Fibroblast of the aortic adventitia (primary cell): ENCODE measurements at regions not wholly inside any gene's neighbourhood (a gene's known extent, or its start where the extent isn't known, plus 50 kb on each side); places are given as distances from the start of the nearest gene placed in this dataset.
A peak's percentile ranks its signal among the peaks of the same experiment; 100 is the strongest.

Experiments
- DNase-seq: peaks from one replicate; pipeline ENCODE4 v3.0.0-alpha.2; 2010; ENCODE audit warnings: low read depth
- H3K4me3 ChIP-seq: 2 replicates; pipeline ENCODE4 v1.5.1; 2011; ENCODE audit warnings: low read depth, mild to moderate bottlenecking, control low read depth, low read length, moderate library complexity
- TF ChIP-seq, protein P1 (sequence below): IDR thresholded peaks from 2 replicates; pipeline ENCODE4 v1.5.1; 2011; ENCODE audit warnings: mild to moderate bottlenecking, low read length, control low read depth, inconsistent platforms; ENCODE audit not compliant: insufficient read depth

DNA sequence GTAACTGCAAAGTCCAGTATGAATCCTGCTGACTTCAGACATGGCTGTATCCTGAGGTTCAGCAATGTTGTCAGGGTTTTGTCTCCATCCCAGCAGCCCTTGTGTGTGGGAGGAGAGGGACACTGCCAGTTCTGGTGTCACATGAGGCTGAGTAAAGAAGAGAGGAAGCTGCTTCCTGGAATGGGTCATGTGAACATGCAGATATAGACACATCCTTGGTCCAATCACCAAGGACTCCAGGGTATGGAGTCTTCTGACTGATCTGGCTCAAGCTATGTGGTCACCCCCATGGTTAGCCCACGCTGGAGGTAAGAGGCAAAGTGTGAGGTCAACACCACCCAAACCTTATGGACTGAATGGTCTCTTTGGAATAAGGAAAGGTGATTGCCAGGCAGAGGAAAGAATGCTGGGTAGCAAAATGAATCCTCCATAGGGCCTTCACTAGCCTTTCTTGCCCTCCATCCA is 134.4 kb upstream of the SLC1A4 start:
- DNase-seq: peak; percentile 73
- no peak overlapping the region for H3K4me3 ChIP-seq
- TF ChIP-seq, protein P1, sequence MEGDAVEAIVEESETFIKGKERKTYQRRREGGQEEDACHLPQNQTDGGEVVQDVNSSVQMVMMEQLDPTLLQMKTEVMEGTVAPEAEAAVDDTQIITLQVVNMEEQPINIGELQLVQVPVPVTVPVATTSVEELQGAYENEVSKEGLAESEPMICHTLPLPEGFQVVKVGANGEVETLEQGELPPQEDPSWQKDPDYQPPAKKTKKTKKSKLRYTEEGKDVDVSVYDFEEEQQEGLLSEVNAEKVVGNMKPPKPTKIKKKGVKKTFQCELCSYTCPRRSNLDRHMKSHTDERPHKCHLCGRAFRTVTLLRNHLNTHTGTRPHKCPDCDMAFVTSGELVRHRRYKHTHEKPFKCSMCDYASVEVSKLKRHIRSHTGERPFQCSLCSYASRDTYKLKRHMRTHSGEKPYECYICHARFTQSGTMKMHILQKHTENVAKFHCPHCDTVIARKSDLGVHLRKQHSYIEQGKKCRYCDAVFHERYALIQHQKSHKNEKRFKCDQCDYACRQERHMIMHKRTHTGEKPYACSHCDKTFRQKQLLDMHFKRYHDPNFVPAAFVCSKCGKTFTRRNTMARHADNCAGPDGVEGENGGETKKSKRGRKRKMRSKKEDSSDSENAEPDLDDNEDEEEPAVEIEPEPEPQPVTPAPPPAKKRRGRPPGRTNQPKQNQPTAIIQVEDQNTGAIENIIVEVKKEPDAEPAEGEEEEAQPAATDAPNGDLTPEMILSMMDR: no peak

DNA sequence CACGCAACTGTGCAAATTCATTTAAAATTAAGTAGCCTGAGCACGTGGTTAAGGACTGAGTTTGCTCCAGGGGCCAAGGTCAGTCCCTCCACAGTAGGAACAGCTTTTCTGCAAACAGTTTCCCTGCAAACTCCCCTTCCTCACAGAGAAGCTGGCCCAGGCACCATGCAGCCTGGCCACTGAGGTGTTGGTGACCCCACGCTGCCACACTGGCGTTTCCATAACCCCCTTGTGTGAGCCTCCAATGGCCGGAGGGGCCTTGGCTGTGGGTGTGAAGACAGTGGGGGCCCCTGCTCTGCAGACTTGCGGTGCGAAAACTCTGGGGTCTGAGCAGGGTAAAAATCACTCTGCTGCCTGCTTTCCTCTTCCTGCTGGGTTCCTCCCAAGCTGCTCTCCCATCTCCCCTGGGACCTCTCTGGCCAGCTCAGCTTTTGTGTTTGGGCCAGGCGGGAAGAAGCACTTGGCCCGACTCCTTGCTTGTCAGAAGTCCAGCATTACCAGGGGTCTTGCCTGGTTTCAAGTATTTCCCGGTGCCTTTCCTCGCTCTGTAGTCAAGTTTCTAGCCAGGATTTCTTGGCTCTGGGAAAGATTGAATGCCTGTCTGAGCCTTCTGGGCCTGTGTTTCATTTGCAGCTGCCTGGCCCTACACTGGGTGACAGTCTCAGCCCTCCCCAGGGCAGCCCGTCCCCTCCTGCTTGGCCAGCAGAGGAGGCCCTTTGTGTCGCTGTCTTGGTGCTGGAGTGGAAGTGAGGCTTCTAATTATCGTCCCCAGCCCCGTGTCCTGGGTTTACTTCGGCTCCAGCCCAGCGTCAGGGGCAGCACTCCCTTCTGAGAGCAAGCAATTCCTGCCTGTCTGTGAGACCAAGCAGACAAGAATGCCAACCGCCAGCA is 131.4 kb upstream of the SLC1A4 start:
- TF ChIP-seq, protein P1: no peak
- DNase-seq: peak; percentile 99
- H3K4me3 ChIP-seq: no peak overlapping the region

DNA sequence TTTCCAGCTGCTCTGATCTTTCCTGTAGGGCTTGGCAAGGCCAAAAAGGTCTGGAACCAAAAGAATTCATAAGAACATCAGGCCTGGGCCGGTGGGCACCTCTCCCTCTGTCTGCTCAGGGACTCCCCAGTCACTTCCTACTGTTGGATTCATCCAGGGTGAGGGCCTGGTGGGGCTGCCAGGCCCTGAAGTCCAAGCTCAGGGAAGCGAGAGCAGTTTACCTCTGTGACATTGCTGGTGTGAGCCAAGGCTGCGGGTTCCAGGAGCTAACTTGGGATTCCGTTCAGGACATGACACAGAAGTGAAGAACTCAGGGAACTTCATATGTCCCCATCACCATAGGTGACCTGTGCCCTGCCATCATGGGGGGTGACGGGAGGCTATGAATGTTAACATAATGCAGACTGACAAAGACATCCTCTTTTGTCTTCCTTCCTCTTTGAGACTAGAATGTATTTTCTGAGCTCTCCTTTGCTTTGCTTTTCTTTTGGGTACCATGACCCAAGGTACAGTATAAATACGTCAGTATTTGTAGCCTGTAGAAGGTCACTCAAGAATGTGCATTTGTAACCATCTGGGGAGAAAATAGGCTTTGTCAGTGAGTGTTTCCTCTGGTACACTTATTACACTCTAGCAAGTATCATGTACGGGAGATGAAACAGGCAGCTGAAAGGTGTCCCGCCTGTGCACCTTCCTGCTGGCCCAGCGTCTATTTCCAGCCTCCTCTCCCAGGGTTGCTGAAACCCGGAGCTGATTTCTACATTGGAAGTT is 130.5 kb upstream of the SLC1A4 start:
- H3K4me3 ChIP-seq: no peak overlapping the region
- no peak for DNase-seq
- TF ChIP-seq, protein P1: no peak

DNA sequence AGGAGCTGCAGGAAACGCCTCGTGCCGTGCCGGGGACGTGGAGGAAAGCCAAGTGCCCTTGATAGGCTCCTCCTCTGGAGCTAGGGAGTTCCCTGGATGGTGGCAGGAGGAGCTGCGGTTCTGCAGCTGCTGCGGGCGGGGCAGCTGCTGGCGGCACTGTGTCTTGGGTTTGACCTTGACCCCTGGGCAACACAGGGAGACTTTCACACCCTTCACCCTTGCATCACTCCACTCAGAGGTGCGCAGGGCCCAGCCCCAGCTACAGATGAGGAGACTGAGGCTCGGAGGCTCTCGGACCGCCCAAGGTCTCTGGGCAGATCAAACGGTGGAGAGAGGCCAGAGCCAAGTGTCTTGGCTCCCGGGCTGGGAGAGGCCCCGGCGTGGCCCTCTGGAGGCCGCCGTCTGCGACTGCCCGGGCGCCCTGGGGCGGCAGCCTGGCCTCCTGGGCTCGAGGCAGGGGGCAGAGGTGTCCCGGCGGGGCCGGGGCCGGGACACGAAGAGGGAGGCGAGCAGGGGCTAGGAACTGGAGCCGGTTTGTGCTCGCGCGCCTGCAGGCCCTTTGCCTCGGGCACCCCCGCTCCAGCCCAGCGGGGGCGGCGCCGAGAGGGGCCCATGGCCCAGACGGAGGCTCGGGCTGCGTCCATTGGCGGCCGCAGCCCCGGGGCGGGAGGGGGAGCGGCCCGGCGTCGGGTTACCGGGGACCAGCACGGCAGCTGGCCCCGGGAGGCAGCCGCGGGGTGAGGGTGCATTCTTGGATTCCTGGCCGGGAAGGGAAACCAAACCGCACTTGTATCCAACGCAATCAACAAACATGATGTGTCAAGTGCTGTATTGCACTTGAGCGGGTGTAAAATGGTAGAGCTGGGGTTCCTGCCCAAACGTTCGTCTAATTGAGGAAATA is 129.6 kb upstream of the SLC1A4 start:
- TF ChIP-seq, protein P1: no peak
- peak; percentile 94 for DNase-seq
- H3K4me3 ChIP-seq: peak overlapping the region; percentile 35

DNA sequence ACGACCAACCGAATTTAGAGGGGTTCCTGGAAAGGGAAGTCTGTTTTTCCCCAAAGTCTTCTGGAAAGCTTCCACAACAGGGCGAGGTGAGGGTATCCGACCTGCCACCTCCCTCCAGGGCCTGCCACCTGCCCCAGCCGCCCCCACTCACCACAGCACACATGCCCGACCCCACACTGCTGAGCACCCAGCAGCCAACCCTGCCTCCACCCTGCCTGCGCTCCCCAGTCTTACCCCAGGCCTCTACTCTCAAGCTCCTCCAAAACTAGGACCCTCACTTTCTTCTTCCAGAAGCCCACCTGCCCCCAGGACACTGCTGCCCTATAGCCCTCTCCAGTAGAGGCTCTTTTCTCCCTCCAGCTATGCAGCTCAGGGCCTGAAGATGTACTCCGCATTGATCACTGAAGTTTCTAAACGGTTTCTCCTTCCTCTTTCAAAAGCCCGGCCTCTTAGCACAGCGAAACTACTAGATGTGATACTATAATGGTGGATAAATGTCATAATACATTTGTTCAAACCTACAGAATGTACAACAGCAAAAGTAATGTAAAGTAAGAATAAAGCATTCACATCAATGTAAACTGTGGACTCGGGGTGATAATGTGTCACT is 128.8 kb upstream of the SLC1A4 start:
- TF ChIP-seq, protein P1: no peak
- DNase-seq: no peak
- H3K4me3 ChIP-seq: no peak overlapping the region

DNA sequence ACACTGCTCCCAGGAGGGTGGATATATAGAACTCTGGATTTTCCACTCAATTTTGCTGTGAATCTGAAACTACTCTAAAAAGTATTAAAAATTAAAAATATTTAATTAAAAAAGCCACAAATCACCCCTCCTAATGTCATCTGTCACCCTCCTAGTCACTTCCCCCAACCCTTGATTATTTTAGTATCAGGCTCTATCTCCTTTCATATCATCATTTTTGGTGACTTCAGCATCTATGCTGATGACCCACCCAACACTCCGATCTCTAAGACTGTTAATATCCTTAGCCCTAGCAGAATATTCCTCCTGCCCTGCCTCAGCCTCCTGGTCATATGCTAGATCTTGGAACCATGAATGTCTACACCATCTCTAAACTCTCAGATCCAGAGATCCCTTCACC is 128.3 kb upstream of the SLC1A4 start:
- TF ChIP-seq, protein P1: no peak
- no peak overlapping the region for H3K4me3 ChIP-seq
- no peak for DNase-seq
